ENCODE measurements at regions not wholly inside any gene's neighbourhood (a gene's known extent, or its start where the extent isn't known, plus 50 kb on each side); places are given as distances from the start of the nearest gene placed in this dataset.

DNA sequence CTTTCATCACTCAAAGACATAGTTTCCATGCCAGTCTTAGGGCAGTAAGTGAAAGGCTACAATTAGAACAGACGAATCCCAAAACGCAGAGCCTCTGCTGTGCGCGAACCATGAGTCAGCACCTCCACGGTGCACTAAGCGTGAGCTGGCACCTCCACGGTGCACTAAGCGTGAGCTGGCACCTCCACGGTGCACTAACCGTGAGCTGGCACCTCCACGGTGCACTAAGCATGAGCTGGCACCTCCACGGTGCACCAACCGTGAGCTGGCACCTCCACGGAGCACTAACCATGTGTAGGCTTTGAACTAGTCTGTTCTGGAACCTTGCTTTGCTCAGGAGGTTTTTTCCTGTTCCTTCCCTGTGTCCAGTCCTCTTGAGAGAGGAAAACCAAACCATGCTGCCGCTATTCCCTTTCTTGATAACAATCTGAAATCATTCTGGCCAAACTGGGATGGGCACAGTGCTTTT is 120.6 kb downstream of the IRS2 start:
- Histone ChIP-seq H3K27ac (no peak overlapping the region), H3K36me3 (no peaks in the 10 kb centered on the region), H3K4me3 (ENCODE audit: low read depth, low read length) (no peak overlapping the region), H3K27me3 (ENCODE audit: insufficient read depth, low read depth, severe bottlenecking) (no peaks in the 10 kb centered on the region), H3K9me3 (ENCODE audit: severe bottlenecking) (no peaks in the 10 kb centered on the region)
- no peak for DNase-seq
- TF ChIP-seq, protein P1, sequence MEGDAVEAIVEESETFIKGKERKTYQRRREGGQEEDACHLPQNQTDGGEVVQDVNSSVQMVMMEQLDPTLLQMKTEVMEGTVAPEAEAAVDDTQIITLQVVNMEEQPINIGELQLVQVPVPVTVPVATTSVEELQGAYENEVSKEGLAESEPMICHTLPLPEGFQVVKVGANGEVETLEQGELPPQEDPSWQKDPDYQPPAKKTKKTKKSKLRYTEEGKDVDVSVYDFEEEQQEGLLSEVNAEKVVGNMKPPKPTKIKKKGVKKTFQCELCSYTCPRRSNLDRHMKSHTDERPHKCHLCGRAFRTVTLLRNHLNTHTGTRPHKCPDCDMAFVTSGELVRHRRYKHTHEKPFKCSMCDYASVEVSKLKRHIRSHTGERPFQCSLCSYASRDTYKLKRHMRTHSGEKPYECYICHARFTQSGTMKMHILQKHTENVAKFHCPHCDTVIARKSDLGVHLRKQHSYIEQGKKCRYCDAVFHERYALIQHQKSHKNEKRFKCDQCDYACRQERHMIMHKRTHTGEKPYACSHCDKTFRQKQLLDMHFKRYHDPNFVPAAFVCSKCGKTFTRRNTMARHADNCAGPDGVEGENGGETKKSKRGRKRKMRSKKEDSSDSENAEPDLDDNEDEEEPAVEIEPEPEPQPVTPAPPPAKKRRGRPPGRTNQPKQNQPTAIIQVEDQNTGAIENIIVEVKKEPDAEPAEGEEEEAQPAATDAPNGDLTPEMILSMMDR (IDR thresholded peaks at IDR 0.05; ENCODE audit: low read depth, low read length), result no peak

DNA sequence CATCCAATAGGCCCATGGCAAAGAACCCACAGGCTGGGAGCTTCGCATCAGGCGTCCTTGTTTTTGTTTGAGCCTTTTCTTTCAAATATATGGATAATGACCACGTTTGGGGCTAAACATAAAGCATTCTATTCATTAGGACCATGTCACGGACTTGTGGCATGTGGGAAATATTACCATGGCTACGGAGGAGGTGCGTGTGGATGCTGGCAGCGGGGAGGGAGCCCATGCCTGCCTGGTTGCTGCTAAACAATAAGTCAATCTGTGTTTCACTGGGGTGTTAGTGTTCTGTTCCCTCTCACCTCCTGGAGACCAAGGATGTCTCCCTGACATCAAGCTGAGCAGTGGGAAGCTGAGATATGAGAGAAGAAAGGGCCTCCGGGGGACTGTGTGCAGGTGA is 121.1 kb downstream of the IRS2 start:
- Histone ChIP-seq H3K27ac (no peak overlapping the region), H3K9me3 (ENCODE audit: severe bottlenecking) (no peaks in the 10 kb centered on the region), H3K4me3 (ENCODE audit: low read depth, low read length) (no peak overlapping the region), H3K36me3 (no peaks in the 10 kb centered on the region), H3K27me3 (ENCODE audit: insufficient read depth, low read depth, severe bottlenecking) (no peaks in the 10 kb centered on the region)
- TF ChIP-seq, protein P1 (IDR thresholded peaks at IDR 0.05; ENCODE audit: low read depth, low read length), result no peak
- no peak for DNase-seq

DNA sequence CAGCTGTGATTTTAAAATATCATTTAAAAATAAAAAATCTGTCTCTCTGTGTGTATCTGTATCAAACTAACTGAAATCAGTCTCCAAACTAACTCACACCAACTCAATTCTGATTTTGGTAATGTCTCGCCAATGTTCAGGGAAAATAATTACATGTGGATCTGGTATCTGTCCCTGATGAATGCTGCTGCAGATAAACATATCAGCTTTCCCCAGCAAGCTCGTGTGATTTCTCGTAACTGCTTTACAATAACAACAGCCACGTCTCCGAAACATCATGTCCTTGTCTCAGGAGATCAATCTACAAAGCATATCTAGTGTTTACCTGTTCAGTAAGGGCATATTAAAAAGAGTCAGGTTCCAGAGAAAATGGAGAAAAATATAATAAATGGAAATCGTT is 129.0 kb downstream of the IRS2 start:
- H3K27me3 ChIP-seq (ENCODE audit: insufficient read depth, low read depth, severe bottlenecking), result no peaks in the 10 kb centered on the region
- H3K36me3 ChIP-seq, result no peaks in the 10 kb centered on the region
- H3K27ac ChIP-seq, result no peak overlapping the region
- H3K4me3 ChIP-seq (ENCODE audit: low read depth, low read length), result no peak overlapping the region
- no peaks in the 10 kb centered on the region for H3K9me3 ChIP-seq (ENCODE audit: severe bottlenecking)
- no peak for DNase-seq
- TF ChIP-seq, protein P1 (IDR thresholded peaks at IDR 0.05; ENCODE audit: low read depth, low read length), result no peak

DNA sequence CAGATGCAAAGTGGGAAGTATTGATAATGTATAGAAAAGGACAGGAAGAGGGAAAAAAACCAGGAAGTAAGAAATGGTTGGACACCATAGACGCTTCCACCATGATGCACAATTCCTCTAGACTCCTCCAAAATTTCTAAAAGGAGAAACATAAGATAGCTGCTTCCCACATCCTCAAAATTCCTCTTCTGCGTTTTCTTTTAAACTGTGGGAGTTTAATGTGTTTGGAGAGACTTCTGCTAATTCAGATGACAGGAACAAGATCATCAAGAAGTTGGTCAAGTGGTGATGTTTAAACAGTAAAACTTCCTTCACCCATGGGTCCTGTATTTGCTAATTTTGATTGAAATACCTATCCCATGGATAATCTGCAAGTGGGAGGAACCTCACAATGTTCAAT is 130.2 kb downstream of the IRS2 start:
- no peaks in the 10 kb centered on the region for H3K36me3 ChIP-seq
- DNase-seq, result no peak
- no peaks in the 10 kb centered on the region for H3K9me3 ChIP-seq (ENCODE audit: severe bottlenecking)
- H3K27me3 ChIP-seq (ENCODE audit: insufficient read depth, low read depth, severe bottlenecking), result no peaks in the 10 kb centered on the region
- TF ChIP-seq, protein P1 (IDR thresholded peaks at IDR 0.05; ENCODE audit: low read depth, low read length), result no peak
- no peak overlapping the region for H3K27ac ChIP-seq
- no peak overlapping the region for H3K4me3 ChIP-seq (ENCODE audit: low read depth, low read length)

DNA sequence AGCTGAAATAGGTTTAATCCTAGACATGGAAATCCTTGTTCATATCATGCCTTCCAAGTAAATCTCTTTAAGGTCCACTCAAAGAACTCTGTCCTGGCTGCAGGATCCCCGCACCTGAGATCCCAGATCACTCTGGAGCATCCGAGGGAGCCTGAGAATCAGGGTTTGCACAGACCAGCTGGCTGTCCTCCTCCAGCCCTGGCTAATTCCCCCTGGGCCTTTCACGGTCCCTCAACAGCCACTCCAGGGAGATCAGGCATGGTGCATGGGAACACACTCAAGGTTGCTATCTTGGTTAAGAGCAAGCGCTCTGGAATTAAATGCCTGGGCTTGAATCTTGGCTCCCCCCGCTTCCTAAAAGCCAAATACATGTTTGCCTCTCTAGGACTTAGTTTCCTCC is 130.8 kb downstream of the IRS2 start:
- Histone ChIP-seq H3K27me3 (ENCODE audit: insufficient read depth, low read depth, severe bottlenecking) (no peaks in the 10 kb centered on the region), H3K27ac (no peak overlapping the region), H3K9me3 (ENCODE audit: severe bottlenecking) (no peaks in the 10 kb centered on the region), H3K36me3 (no peaks in the 10 kb centered on the region), H3K4me3 (ENCODE audit: low read depth, low read length) (no peak overlapping the region)
- no peak for DNase-seq
- TF ChIP-seq, protein P1 (IDR thresholded peaks at IDR 0.05; ENCODE audit: low read depth, low read length), result no peak

DNA sequence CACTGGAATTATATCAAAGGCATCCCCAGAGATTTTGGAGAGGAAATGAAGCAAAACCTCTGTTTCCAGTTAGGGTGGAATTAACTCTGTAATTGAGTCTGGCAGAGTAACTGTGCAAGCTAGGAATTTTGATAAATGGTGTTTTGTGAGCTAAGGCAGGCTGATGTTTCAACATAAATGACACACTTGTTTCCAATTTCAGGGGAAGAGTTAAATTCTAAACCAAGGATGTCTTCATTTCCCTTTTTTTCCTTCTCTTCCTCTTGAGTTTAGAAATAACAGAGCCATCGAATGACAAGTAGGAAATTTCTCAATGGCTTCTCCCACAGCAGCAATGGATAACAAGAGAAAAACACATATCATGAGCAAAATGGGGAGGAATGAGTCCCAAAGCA is 131.2 kb downstream of the IRS2 start:
- Histone ChIP-seq H3K4me3 (ENCODE audit: low read depth, low read length) (no peak overlapping the region), H3K9me3 (ENCODE audit: severe bottlenecking) (no peaks in the 10 kb centered on the region), H3K27ac (no peak overlapping the region), H3K27me3 (ENCODE audit: insufficient read depth, low read depth, severe bottlenecking) (no peaks in the 10 kb centered on the region), H3K36me3 (no peaks in the 10 kb centered on the region)
- TF ChIP-seq, protein P1 (IDR thresholded peaks at IDR 0.05; ENCODE audit: low read depth, low read length), result no peak
- DNase-seq, result no peak
